Erythroblast (primary cell): ENCODE measurements at regions not wholly inside any gene's neighbourhood (a gene's known extent, or its start where the extent isn't known, plus 50 kb on each side); places are given as distances from the start of the nearest gene placed in this dataset.

Source experiments
- GATA1 ChIP-seq: IDR thresholded peaks from 2 replicates; pipeline ENCODE4 v1.6.1; 2011; ENCODE audit warnings: low read depth, mild to moderate bottlenecking, control low read depth, low read length, moderate library complexity
- POLR2A ChIP-seq: IDR thresholded peaks from 2 replicates; pipeline ENCODE4 v1.6.1; 2011; ENCODE audit warnings: mild to moderate bottlenecking, low read length

DNA sequence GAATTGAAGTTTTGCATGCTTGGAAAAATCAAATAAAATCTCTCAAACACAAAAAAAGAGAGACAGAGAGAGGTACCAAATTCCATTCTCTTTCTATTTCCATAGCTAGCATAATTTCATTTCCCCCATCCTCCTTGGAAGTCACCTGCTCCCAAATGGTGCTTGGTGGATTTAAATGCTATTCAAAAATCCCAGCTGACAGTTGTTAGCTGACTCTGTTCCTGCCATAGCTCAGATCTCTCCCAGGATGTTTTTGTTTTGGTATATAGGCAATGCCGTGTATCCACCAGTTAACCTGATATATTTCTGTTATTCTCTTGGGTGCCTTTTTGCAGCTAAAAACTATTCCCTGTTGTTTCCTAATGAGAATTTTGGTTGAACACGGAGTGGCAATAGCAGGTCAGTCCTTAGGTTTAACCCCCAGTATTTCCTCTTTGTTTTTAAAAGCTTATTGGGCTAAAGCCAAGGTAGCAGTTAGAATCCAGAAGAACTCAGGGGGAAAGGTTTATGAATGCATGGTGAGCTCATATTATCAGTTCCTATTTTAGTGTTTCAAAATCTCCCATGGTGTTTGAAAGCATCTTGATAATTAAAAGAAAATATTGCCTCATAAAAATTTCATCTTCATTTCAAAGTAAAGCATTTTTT lies 240.0 kb upstream of the GBE1 start:
- TF ChIP-seq POLR2A: no peak
- no peak for TF ChIP-seq GATA1
